Activated T-cell treated with anti-CD3 and anti-CD28 coated beads, Interleukin-2, amount 50 U/mL, for 72 hours (primary cell): ENCODE measurements at regions not wholly inside any gene's neighbourhood (a gene's known extent, or its start where the extent isn't known, plus 50 kb on each side); places are given as distances from the start of the nearest gene placed in this dataset.

Experiments used
- ATAC-seq, 2 donors: fragments of 150-1000 bp; cut with Tn5 transposase; replicated peaks in 1 of 2; 2 replicates each; pipeline ENCODE4 v1.10.0; 2021; ENCODE audit warnings: moderate library complexity in 2 of 2, mild to moderate bottlenecking in 1 of 2
- DNase-seq, 2 donors: peaks; one replicate each; pipeline ENCODE4 v3.0.0; 2021 to 2022; ENCODE audit warnings: mixed read lengths in 1 of 2
- H3K27ac Mint-ChIP-seq: one replicate; pipeline ENCODE4 v1.8.0; 2022; ENCODE audit warnings: mild to moderate bottlenecking, moderate library complexity, mixed read lengths
- H3K27me3 Mint-ChIP-seq: one replicate; pipeline ENCODE4 v1.8.0; 2022; ENCODE audit warnings: low read depth, mixed read lengths
- H3K36me3 Mint-ChIP-seq, 2 donors: one replicate each; pipeline ENCODE4 v1.8.0; 2022; ENCODE audit warnings: mixed read lengths in 2 of 2, mild to moderate bottlenecking in 1 of 2; ENCODE audit not compliant: insufficient read depth in 2 of 2
- H3K4me1 Mint-ChIP-seq: one replicate; pipeline ENCODE4 v1.8.0; 2022; ENCODE audit warnings: low read depth, mixed read lengths
- H3K4me3 Mint-ChIP-seq, 2 donors: one replicate each; pipeline ENCODE4 v1.8.0; 2022; ENCODE audit warnings: mild to moderate bottlenecking in 2 of 2, mixed read lengths in 2 of 2, moderate library complexity in 2 of 2
- H3K9me3 Mint-ChIP-seq, 2 donors: one replicate each; pipeline ENCODE4 v1.8.0; 2022; ENCODE audit warnings: mixed read lengths in 2 of 2

DNA sequence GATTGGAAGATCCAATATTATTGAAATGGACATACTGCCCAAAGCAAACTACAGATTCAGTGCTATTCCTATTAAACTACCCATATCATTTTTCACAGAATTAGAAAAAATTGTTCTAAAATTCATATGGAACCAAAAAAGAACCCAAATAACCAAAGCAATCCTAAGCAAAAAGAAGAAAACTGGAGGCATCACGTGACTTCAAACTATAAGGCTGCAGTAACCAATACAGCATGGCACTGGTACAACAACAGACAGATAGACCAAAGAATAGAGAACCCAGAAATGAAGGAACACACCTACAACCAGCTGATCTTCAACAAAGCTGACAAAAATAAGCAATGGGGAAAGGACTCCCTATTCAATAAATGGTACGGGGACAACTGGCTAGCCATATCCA is 765.4 kb downstream of the SORCS3 start:
- Mint-ChIP-seq H3K36me3 (no peaks in the 10 kb centered on the region), H3K4me3 (no peak overlapping the region), H3K4me1 (no peaks in the 10 kb centered on the region), H3K9me3 (peaks cover 6 to 8% of the 10 kb centered on the region in 2 donors), H3K27me3 (no peaks in the 10 kb centered on the region), H3K27ac (no peak overlapping the region)
- DNase-seq (no peak), ATAC-seq (no peak)

DNA sequence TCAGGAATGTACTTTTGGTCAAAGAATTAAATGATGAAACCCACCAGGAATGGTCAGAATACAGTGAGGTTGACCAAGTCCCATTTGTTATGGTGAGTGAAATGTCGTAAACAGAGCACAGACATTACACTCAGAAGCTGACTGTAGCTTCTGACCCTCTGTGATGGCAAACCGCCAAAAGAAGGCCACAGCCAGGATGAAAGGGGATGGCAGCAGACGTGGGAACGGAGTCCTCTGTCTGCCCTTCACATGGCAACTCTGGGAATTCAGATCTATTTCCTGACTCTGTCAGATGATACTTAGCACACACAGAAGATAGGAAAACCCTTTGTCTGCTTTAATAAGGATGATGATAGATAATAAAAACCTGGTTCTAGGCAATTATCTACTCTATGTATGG is 757.1 kb downstream of the SORCS3 start:
- Mint-ChIP-seq H3K27ac (no peak overlapping the region), H3K27me3 (no peaks in the 10 kb centered on the region), H3K36me3 (no peaks in the 10 kb centered on the region), H3K9me3 (peaks cover 2 to 13% of the 10 kb centered on the region in 2 donors), H3K4me1 (no peaks in the 10 kb centered on the region), H3K4me3 (no peak overlapping the region)
- DNase-seq (no peak), ATAC-seq (no peak)

DNA sequence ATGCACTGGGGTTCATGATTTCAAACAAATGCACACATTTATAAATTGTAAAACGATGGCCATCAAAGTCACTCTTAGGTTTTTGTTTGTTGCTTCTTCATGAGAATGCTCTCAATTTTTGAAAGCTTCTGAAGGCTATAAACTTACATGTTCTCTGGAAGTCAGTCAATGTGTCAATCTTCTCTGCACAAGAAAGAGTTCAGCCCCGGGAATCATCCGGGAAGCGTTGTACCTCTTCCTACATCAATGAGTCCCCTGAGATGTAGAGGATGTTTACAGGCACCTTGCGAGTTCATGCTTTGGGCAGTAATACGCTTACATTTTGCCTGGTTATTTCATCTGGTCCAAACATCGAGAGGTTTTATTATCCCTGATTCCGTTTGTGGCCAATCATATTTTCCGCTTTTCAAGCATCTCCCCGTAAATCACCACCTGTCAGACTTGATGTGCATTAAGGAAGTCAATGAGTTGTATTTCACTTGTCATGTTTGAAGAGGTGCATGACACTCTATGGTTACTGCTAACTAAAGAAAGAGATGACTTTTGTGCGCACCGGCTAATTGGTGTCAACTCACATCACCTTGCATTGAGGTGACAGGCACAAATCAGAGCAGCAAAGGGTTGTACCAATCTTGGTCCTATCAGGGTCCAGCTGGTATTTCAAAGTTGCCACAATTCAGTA is 750.7 kb downstream of the SORCS3 start:
- Mint-ChIP-seq H3K4me1 (no peaks in the 10 kb centered on the region), H3K27ac (no peak overlapping the region), H3K36me3 (no peaks in the 10 kb centered on the region), H3K9me3 (peaks cover 4 to 8% of the 10 kb centered on the region in 2 donors), H3K27me3 (no peaks in the 10 kb centered on the region), H3K4me3 (no peak overlapping the region)
- ATAC-seq (no peak), DNase-seq (no peak)

DNA sequence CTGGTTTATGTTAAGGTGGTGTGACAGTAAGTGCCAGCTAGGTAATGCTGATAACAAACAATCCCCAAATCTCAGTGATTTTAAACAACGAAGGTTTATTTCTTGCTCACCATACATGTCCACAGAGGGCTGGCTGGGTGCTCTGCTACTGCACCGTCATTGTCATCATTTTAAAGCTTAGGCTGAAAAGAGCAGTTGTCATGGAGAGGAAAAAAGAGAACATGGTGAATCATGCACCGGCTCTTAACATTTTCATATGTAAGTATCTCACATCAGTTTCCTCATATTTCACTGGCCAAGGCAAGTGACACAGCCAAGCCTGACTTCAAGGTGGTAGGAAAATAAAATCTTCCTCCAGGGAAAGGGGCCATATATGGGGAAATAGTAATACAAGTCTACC is 746.9 kb downstream of the SORCS3 start:
- Mint-ChIP-seq H3K9me3 (peaks cover 5 to 6% of the 10 kb centered on the region in 2 donors), H3K4me3 (no peak overlapping the region), H3K27ac (no peak overlapping the region), H3K4me1 (no peaks in the 10 kb centered on the region), H3K36me3 (peaks cover 0 to 3% of the 10 kb centered on the region in 2 donors), H3K27me3 (no peaks in the 10 kb centered on the region)
- ATAC-seq (no peak), DNase-seq (no peak)

DNA sequence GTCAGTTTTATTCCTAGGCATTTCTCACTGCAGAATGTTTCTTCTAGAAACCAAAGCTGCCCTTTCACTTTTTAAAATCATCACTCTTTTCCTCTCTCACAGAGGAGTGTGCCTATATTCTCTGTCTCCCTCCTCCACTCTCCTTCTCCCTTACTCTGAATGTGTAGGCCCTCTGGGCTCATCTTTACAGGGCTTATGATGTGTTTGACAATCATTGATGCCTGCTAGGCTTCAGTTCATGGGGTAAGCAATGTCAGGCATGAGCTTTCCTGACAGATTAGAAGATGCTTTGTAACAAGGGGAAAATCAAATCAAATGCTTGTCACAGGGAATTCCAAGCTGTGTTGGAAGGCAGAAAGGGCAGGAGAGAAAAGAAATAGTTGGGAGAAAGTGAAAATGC is 742.9 kb downstream of the SORCS3 start:
- Mint-ChIP-seq H3K27me3 (no peaks in the 10 kb centered on the region), H3K27ac (no peak overlapping the region), H3K9me3 (peaks cover 0 to 6% of the 10 kb centered on the region in 2 donors), H3K4me1 (no peaks in the 10 kb centered on the region), H3K4me3 (no peak overlapping the region), H3K36me3 (peaks cover 0 to 3% of the 10 kb centered on the region in 2 donors)
- no peak for ATAC-seq
- no peak for DNase-seq

DNA sequence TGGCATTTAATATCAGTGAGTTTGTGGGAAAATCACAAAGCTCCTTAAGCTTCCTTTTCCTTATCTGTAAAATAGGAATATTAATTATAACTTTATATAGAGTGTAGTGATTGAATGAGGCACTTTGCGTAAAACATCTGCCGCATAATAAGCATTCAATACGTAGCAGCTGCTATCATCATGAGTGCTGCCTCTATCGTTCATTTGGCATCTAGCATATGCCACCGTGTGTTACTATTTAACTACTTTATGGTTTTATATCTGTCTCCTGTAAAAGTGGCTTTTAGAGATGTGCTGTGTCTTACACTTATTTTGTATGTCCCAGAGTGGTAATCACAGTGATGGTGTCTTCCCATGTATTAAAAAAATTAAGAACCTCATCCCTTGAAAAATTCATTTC is 729.6 kb downstream of the SORCS3 start:
- Mint-ChIP-seq H3K36me3 (no peaks in the 10 kb centered on the region), H3K4me1 (no peaks in the 10 kb centered on the region), H3K9me3 (peaks cover 9% of the 10 kb centered on the region in 2 donors), H3K27ac (no peak overlapping the region), H3K4me3 (no peak overlapping the region), H3K27me3 (no peaks in the 10 kb centered on the region)
- no peak for DNase-seq
- ATAC-seq, result no peak

DNA sequence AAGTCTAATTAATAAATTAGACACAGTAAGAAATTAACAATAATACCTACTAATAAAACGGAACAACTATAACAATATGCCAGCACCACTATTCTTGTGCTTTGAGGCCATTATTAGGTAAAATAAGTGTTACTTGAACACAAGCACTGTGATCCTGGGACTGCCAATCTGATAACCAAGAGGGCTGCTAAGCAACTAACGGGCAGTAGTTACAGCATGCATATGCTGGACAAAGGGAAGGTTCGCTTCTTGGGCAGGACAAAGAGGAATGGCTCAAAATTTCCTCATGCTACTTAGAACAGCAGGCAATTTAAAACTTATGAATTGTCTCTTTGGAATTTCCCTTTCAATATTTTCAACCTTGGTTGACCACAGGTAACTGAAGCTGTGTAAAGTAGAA is 718.6 kb downstream of the SORCS3 start:
- no peaks in the 10 kb centered on the region for H3K4me1 Mint-ChIP-seq
- DNase-seq, result no peak

DNA sequence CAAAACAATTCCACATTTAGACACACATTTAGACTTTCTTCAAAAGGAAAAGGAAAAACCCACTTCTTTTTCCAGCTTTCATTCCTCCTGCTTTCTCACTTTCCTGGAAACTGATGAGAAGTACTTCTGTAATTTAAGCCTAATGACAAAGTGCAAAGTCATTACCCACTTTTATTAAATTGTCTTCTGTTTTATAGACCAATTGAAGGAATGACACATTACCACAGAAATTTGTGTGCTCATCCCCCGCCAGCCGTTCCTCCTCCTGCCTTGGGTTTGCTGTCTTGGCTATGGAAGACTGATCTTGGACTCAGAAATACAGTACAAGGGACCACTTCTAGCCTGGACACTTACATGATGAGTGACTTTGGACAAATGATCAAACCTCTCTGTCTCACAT is 717.8 kb downstream of the SORCS3 start:
- Mint-ChIP-seq H3K4me3 (no peak overlapping the region), H3K4me1 (no peaks in the 10 kb centered on the region), H3K27ac (no peak overlapping the region), H3K27me3 (no peaks in the 10 kb centered on the region), H3K36me3 (no peaks in the 10 kb centered on the region), H3K9me3 (peaks cover 2% of the 10 kb centered on the region in 2 donors)
- ATAC-seq (no peak), DNase-seq (no peak)

More for the DNA sequence above, 718.6 kb downstream of the SORCS3 start:
- no peak for ATAC-seq
- Mint-ChIP-seq H3K27ac (no peak overlapping the region), H3K9me3 (peaks cover 2% of the 10 kb centered on the region in 2 donors), H3K36me3 (no peaks in the 10 kb centered on the region), H3K27me3 (no peaks in the 10 kb centered on the region), H3K4me3 (no peak overlapping the region)

DNA sequence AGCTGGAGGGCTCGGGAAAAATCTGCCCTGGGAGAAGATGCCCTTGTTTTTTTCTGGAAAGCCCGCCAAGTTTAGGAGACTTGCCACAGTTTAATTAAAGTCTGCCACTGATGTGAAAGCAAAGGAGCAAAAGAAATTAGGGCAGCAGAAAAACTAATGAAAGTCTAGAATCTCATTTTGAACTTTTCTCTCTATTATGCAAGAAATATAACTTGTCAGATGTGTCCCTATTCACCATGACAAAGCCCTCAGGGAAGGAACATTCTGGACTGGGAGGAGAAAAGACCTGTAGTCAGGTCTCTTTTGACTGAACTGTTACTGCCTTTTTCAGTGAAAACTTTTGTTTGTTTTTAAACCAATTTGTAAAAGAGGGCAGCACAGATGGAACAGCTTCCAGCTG is 715.5 kb downstream of the SORCS3 start:
- no peaks in the 10 kb centered on the region for H3K36me3 Mint-ChIP-seq
- peaks cover 0 to 2% of the 10 kb centered on the region in 2 donors for H3K9me3 Mint-ChIP-seq
- H3K27me3 Mint-ChIP-seq, result no peaks in the 10 kb centered on the region
- no peak overlapping the region for H3K27ac Mint-ChIP-seq
- H3K4me3 Mint-ChIP-seq, result no peak overlapping the region
- no peak for DNase-seq
- no peak for ATAC-seq
- no peaks in the 10 kb centered on the region for H3K4me1 Mint-ChIP-seq

DNA sequence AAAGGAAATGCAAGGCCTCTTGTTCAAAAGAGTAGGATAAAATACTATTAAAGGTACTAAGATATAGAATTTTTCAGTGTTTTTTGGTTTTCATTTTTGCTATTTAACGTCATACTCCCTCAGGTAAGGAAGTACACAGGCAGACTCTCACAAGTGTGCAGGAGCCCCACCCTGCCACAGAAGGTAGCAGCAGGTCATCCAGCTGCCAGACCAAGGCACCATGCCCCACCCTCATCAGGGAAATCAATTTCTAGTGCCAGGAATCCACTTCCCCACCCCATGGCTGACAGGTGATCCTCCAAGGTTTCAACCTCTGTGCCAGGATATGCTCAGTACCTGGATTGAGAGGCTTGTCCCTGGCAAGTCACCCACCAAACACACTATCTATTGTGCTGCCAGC is 712.9 kb downstream of the SORCS3 start:
- ATAC-seq (no peak), DNase-seq (no peak)
- Mint-ChIP-seq H3K27me3 (no peaks in the 10 kb centered on the region), H3K36me3 (no peaks in the 10 kb centered on the region), H3K9me3 (peaks cover 0 to 2% of the 10 kb centered on the region in 2 donors), H3K27ac (no peak overlapping the region), H3K4me3 (no peak overlapping the region), H3K4me1 (no peaks in the 10 kb centered on the region)

DNA sequence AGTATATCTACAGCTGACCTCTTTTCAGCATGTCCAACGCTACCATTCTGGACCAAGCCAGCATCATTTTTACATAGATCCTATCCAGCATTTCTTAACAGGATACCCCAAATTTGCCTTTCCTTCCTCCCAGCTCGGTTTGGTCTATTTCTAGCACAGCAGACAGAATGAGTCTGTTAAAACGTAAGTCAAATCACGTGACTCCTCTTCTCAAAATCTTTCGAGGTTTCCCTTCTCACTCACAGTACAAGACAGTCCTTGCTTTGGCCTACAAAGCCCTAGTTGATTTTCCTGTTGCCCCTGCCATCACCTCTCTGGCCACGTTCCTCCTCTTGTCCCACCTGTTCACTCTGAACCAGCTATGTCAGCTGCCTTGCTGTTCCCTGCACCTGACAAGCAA is 711.7 kb downstream of the SORCS3 start:
- Mint-ChIP-seq H3K27me3 (no peaks in the 10 kb centered on the region), H3K27ac (no peak overlapping the region), H3K36me3 (no peaks in the 10 kb centered on the region), H3K4me1 (no peaks in the 10 kb centered on the region), H3K4me3 (no peak overlapping the region), H3K9me3 (peaks cover 0 to 2% of the 10 kb centered on the region in 2 donors)
- DNase-seq, result no peak
- no peak for ATAC-seq

DNA sequence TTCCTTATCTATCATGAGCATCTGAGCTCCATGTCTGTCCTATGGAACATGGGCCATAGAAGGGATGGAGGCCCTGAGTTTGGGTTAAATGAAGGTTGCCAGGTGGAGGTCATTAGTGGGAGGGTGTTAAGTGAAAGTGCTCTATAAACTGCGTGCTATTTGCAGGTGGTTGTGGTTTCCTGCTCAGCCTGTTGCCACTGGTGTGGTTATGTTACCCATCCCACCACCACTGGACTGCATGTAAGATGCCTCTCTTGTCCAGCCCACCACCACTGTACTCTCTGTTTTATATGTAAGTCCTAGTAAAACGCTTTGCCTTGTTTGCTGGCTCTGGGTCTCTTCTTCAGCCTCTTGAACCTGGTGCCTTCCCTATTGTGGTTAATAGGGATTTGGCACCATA is 711.2 kb downstream of the SORCS3 start:
- DNase-seq (no peak), ATAC-seq (no peak)
- no peaks in the 10 kb centered on the region for H3K4me1 Mint-ChIP-seq
- H3K9me3 Mint-ChIP-seq, result peaks cover 2 to 5% of the 10 kb centered on the region in 2 donors
- H3K27me3 Mint-ChIP-seq, result no peaks in the 10 kb centered on the region
- no peak overlapping the region for H3K4me3 Mint-ChIP-seq
- no peaks in the 10 kb centered on the region for H3K36me3 Mint-ChIP-seq
- no peak overlapping the region for H3K27ac Mint-ChIP-seq

DNA sequence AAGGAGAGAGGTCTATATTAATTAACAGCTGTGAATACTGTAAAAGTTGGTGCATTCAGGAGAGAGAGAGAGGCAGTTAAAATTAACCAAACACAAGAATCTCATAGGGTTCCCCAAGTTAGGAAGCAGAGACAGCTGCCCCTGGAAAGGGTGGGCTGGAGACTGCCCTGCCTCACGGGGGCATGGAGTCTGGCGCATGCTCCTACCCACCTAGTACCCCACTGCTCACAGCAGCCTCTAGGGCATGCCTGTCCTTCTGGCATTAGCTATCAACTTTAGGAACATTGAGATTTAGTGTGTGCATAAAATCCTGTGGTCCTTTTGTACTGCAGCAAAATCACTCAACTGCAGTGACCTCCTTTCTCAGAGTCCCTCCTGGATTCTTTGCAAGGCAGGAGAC is 710.1 kb downstream of the SORCS3 start:
- no peak for ATAC-seq
- no peaks in the 10 kb centered on the region for H3K36me3 Mint-ChIP-seq

DNA sequence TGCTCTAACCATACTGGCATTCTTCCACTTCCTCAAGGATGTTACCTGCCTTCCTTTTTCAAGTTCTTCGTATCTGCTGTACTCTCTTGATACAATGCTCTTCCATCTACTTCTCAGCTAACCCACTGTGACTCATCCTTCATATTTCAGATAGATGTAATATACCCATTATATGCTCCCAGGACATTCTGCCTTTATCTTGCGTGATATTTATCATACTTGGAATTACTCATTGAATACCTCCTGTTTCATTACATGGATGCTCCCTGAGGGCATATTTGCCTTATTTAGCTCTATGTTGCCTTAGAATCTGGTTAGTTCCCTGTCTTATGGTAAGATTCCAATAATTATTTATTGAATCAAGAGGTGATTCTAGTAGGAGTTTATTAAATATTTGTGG is 706.4 kb downstream of the SORCS3 start:
- Mint-ChIP-seq H3K4me3 (no peak overlapping the region), H3K4me1 (no peaks in the 10 kb centered on the region), H3K36me3 (no peaks in the 10 kb centered on the region), H3K9me3 (peaks cover 4% of the 10 kb centered on the region in 2 donors), H3K27ac (no peak overlapping the region), H3K27me3 (no peaks in the 10 kb centered on the region)
- no peak for ATAC-seq
- DNase-seq, result no peak

More for the DNA sequence above, 710.1 kb downstream of the SORCS3 start:
- Mint-ChIP-seq H3K27me3 (no peaks in the 10 kb centered on the region), H3K9me3 (peaks cover 2 to 5% of the 10 kb centered on the region in 2 donors), H3K4me3 (no peak overlapping the region), H3K4me1 (no peaks in the 10 kb centered on the region), H3K27ac (no peak overlapping the region)
- no peak for DNase-seq
